ENCODE measurements at regions not wholly inside any gene's neighbourhood (a gene's known extent, or its start where the extent isn't known, plus 50 kb on each side); places are given as distances from the start of the nearest gene placed in this dataset.
A peak's percentile ranks its signal among the peaks of the same experiment; 100 is the strongest.

DNA sequence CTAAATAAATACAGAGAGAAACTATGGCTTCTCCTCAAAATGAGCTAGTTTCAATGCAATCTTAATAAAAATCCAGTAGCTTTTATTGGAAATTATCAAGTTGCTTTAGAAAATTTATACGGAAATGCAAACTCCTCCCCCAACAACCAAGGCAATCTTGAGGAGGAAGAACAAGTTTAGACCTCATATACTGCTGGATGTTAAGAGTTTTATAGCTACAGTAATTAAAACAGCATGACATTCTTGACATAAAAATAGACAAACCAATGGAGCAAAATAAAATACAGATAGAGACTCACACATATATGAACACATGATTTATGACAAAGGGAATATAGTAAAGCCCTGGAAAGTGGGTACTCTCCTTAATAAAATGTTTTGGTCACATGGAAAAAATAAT lies 368.7 kb downstream of the C12orf75 start:
- no TSS peak for BruUV-seq (replicated peaks)
- intact Hi-C loops (cut with micrococcal nuclease): no loop called here

DNA sequence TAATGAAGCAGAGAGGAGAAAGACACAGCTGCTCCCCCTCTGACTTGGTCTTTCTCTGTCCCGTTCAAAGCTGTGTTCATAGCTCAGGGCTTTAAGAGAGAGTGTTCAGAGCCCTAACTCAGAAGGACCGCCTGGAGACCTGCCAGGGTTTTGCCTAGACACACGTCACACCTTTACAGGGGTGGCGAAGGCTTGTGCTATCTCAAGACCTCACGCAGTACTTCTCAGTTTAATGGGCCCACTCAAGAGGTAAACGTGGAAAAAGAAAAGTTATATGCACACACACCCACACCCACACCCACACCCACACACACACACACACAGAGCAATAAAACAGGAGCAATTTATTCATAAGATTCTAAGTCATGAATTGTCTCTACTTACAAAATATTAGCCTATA lies 374.3 kb downstream of the C12orf75 start:
- intact Hi-C loops (cut with micrococcal nuclease): loop anchor here (1.0 to 5.0 kb wide), 3 partner anchors 284 to 503 kb away; no protein-coding TSS in a partner anchor
- BruUV-seq (replicated peaks): no TSS peak
- TF ChIP-seq, protein P1, sequence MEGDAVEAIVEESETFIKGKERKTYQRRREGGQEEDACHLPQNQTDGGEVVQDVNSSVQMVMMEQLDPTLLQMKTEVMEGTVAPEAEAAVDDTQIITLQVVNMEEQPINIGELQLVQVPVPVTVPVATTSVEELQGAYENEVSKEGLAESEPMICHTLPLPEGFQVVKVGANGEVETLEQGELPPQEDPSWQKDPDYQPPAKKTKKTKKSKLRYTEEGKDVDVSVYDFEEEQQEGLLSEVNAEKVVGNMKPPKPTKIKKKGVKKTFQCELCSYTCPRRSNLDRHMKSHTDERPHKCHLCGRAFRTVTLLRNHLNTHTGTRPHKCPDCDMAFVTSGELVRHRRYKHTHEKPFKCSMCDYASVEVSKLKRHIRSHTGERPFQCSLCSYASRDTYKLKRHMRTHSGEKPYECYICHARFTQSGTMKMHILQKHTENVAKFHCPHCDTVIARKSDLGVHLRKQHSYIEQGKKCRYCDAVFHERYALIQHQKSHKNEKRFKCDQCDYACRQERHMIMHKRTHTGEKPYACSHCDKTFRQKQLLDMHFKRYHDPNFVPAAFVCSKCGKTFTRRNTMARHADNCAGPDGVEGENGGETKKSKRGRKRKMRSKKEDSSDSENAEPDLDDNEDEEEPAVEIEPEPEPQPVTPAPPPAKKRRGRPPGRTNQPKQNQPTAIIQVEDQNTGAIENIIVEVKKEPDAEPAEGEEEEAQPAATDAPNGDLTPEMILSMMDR (IDR thresholded peaks at IDR 0.05; ENCODE audit: unreplicated experiment): no peak
- DNase-seq (ENCODE audit: unreplicated experiment): no peak
- no peak overlapping the region for H3K4me3 Mint-ChIP-seq (ENCODE audit: unreplicated experiment)
- ChIA-PET CTCF (interaction anchor here (0.5 to 4.4 kb wide), 23 partner anchors 10 to 1823 kb away, joined by 3 to 54 read pairs (median 3); no protein-coding TSS in a partner anchor), POLR2A (interaction anchor here (0.7 to 0.9 kb wide), 2 partner anchors 44 to 116 kb away, joined by 3 read pairs; no protein-coding TSS in a partner anchor)
- no peak overlapping the region for H3K27ac Mint-ChIP-seq (ENCODE audit: low read depth, unreplicated experiment)
- H3K27me3 Mint-ChIP-seq (ENCODE audit: insufficient read depth, unreplicated experiment): no peaks in the 10 kb centered on the region
- H3K9me3 Mint-ChIP-seq (ENCODE audit: unreplicated experiment): no peaks in the 10 kb centered on the region
- peaks cover 6% of the 10 kb centered on the region for H3K4me1 Mint-ChIP-seq (ENCODE audit: insufficient read depth, unreplicated experiment)
- no peaks in the 10 kb centered on the region for H3K36me3 Mint-ChIP-seq (ENCODE audit: insufficient read depth, unreplicated experiment)

More for the DNA sequence above, 368.7 kb downstream of the C12orf75 start:
- ChIA-PET POLR2A (interaction anchor here (0.6 kb wide), 1 partner anchor 40 kb away, joined by 3 read pairs; no protein-coding TSS in a partner anchor), CTCF (interaction anchor here (0.8 kb wide), 1 partner anchor 428 kb away, joined by 4 read pairs; no protein-coding TSS in a partner anchor)
- Mint-ChIP-seq H3K27ac (ENCODE audit: low read depth, unreplicated experiment) (no peak overlapping the region), H3K4me1 (ENCODE audit: insufficient read depth, unreplicated experiment) (no peaks in the 10 kb centered on the region), H3K9me3 (ENCODE audit: unreplicated experiment) (no peaks in the 10 kb centered on the region), H3K4me3 (ENCODE audit: unreplicated experiment) (no peak overlapping the region), H3K36me3 (ENCODE audit: insufficient read depth, unreplicated experiment) (no peaks in the 10 kb centered on the region), H3K27me3 (ENCODE audit: insufficient read depth, unreplicated experiment) (no peaks in the 10 kb centered on the region)
- TF ChIP-seq, protein P1 (IDR thresholded peaks at IDR 0.05; ENCODE audit: unreplicated experiment): no peak
- no peak for DNase-seq (ENCODE audit: unreplicated experiment)

DNA sequence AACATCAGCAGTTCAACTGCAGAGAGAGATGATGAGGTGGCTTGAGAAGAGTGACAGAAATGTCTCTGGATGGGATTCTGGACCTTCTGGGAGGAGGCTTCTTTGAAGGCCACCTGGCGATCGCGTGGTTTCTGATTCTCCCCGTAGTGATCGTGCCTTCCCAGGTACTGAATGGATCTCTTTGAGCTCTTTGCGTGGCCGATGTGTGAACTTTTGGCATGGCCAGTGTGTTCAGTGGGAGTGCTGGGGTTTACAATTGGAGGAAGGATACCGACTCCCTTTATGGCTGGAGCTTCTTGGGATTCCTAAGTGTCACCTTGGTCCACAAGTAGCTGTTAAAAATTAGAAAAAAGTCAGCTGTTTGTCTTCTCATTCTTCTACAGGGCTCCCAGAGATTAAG lies 374.7 kb downstream of the C12orf75 start:
- Mint-ChIP-seq H3K36me3 (ENCODE audit: insufficient read depth, unreplicated experiment) (no peaks in the 10 kb centered on the region), H3K4me1 (ENCODE audit: insufficient read depth, unreplicated experiment) (peaks cover 6% of the 10 kb centered on the region), H3K9me3 (ENCODE audit: unreplicated experiment) (no peaks in the 10 kb centered on the region), H3K4me3 (ENCODE audit: unreplicated experiment) (no peak overlapping the region), H3K27ac (ENCODE audit: low read depth, unreplicated experiment) (peak overlapping the region; percentile 73), H3K27me3 (ENCODE audit: insufficient read depth, unreplicated experiment) (no peaks in the 10 kb centered on the region)
- intact Hi-C loops (cut with micrococcal nuclease): loop anchor here (1.0 to 5.0 kb wide), 3 partner anchors 285 to 502 kb away; no protein-coding TSS in a partner anchor
- CTCF ChIA-PET: interaction anchor here (0.6 to 4.4 kb wide), 24 partner anchors 9 to 1823 kb away, joined by 3 to 54 read pairs (median 3); no protein-coding TSS in a partner anchor
- POLR2A ChIA-PET: interaction anchor here (0.9 kb wide), 1 partner anchor 45 kb away, joined by 3 read pairs; no protein-coding TSS in a partner anchor
- no TSS peak for BruUV-seq (replicated peaks)
- TF ChIP-seq, protein P1 (IDR thresholded peaks at IDR 0.05; ENCODE audit: unreplicated experiment): no peak
- no peak for DNase-seq (ENCODE audit: unreplicated experiment)

DNA sequence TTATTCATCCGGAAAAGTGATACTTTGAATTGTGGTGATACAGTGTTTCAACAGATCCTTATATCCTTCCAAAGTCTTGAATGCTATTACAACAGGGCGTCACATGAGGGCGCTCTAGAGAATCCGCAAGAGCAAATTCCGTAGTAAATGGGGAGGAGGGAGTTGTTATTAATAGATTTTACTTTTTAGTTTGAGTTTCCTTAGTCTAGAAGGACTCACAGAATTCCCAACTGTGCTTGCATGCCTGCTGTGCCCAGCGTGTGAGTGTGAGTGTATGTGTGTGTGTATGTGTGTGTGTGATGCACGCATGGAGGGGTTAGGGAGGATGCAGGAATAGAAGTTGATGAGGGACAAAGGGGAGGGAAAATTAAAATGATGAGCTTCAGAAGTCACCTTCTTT lies 375.3 kb downstream of the C12orf75 start:
- no TSS peak for BruUV-seq (replicated peaks)
- Mint-ChIP-seq H3K27me3 (ENCODE audit: insufficient read depth, unreplicated experiment) (no peaks in the 10 kb centered on the region), H3K4me3 (ENCODE audit: unreplicated experiment) (no peak overlapping the region), H3K9me3 (ENCODE audit: unreplicated experiment) (no peaks in the 10 kb centered on the region), H3K27ac (ENCODE audit: low read depth, unreplicated experiment) (peak overlapping the region; percentile 73), H3K36me3 (ENCODE audit: insufficient read depth, unreplicated experiment) (no peaks in the 10 kb centered on the region), H3K4me1 (ENCODE audit: insufficient read depth, unreplicated experiment) (peaks cover 6% of the 10 kb centered on the region)
- ChIA-PET CTCF (interaction anchor here (0.6 to 4.4 kb wide), 21 partner anchors 9 to 447 kb away, joined by 3 to 54 read pairs (median 3); no protein-coding TSS in a partner anchor), POLR2A (interaction anchor here (0.6 to 0.9 kb wide), 2 partner anchors 45 to 488 kb away, joined by 3 read pairs; no protein-coding TSS in a partner anchor)
- peak; percentile 56 for DNase-seq (ENCODE audit: unreplicated experiment)
- intact Hi-C loops (cut with micrococcal nuclease): loop anchor here (1.0 to 5.0 kb wide), 3 partner anchors 285 to 502 kb away; no protein-coding TSS in a partner anchor
- TF ChIP-seq, protein P1 (IDR thresholded peaks at IDR 0.05; ENCODE audit: unreplicated experiment): peak; percentile 74

All from MCF 10A (cell line).